Tibial artery (tissue), 4 donors: ENCODE measurements at regions not wholly inside any gene's neighbourhood (a gene's known extent, or its start where the extent isn't known, plus 50 kb on each side); places are given as distances from the start of the nearest gene placed in this dataset.

Experiments
- DNase-seq, 2 donors: peaks; one replicate each; pipeline ENCODE4 v3.0.0-alpha.2; 2019
- H3K27ac ChIP-seq, 2 donors: fragments of 200-600 bp; sonication (generic) in 1 of 2; 1 replicate in 1 of 2; 2 replicates in 1 of 2; pipeline ENCODE4 v1.5.1; 2018 to 2019; ENCODE audit warnings: mild to moderate bottlenecking in 1 of 2
- H3K27me3 ChIP-seq, 2 donors: fragments of 200-600 bp; sonication (generic) in 1 of 2; one replicate each; pipeline versions ENCODE4 v1.5.1 to v1.6.0; 2016 to 2019
- H3K36me3 ChIP-seq, 3 donors: fragments of 200-600 bp; sonication (generic) in 2 of 3; one replicate each; pipeline ENCODE4 v1.5.1; 2016 to 2019; ENCODE audit warnings: mild to moderate bottlenecking in 2 of 3
- H3K4me1 ChIP-seq, 4 donors: fragments of 200-600 bp; sonication (generic) in 2 of 4; 1 replicate in 3 of 4; 2 replicates in 1 of 4; pipeline ENCODE4 v1.5.1; 2016 to 2019
- H3K4me3 ChIP-seq, 2 donors: fragments of 200-600 bp; sonication (generic) in 1 of 2; 1 replicate in 1 of 2; 2 replicates in 1 of 2; pipeline ENCODE4 v1.5.1; 2018 to 2019; ENCODE audit warnings: mild to moderate bottlenecking in 2 of 2
- H3K9me3 ChIP-seq, 3 donors: fragments of 200-600 bp; sonication (generic) in 1 of 3; one replicate each; pipeline ENCODE4 v1.5.1; 2016 to 2019
- CTCF ChIP-seq, 2 experiments: fragments of 200-600 bp in 1 of 2; fragments of 450-650 bp in 1 of 2; IDR thresholded peaks; one replicate each; pipeline ENCODE4 v1.5.1; 2017 to 2019; ENCODE audit warnings: antibody characterized with exemption in 2 of 2, mild to moderate bottlenecking in 1 of 2, moderate library complexity in 1 of 2
- intact Hi-C: fragments of 100-400 bp; cut with DNase I; formaldehyde crosslinking; loops from one replicate; pipeline ENCODE4 v1.15.0; 2023; ENCODE audit warnings: low total_unique reads

DNA sequence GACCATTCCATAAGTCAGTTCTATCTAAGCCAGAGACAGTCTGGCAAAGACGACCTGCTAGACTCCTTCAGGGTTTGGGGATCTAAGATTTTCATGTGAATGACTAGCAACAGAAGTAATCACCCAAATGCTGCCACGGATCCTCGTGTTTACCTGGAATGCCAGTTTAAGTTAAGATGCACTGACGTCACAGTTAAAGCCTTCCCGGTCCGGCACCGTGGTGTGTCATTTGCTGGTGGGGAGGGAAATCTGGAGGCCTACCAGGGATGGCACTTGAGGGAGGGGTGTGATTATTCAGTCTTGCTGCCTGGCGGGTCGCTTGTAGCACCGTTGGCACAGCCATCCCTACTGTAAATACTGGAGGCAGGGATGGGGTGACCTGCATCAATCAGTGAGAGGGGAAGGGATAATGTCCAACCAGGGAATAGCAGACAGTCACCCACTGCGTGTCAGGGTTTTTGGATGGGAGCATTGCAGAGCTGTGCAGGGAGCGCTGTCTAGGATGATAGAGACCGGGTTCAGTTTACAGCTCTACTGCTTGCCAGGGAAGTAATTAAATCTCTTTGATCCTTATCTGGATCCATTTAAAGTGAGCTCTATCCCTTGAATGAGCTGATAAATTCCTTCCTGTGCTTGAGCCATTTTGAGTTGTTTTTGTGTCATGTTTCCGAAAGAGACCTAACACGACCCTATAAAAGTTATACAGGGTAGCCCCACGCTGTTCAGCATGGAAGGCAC lies 764.7 kb upstream of the EEF2KMT start:
- DNase-seq, result no peak
- TF ChIP-seq CTCF (IDR thresholded peaks at IDR 0.05), result no peak
- H3K27me3 ChIP-seq, result no peaks in the 10 kb centered on the region
- no peaks in the 10 kb centered on the region for H3K9me3 ChIP-seq
- no peaks in the 10 kb centered on the region for H3K36me3 ChIP-seq
- H3K4me3 ChIP-seq, result no peak overlapping the region
- H3K4me1 ChIP-seq, result no peaks in the 10 kb centered on the region
- H3K27ac ChIP-seq, result no peak overlapping the region
- intact Hi-C loops, result no loop called here

- intact Hi-C loops, result no loop called here
Observed at GRCh38 chr16:5861241-5861640, 763.6 kb upstream of the EEF2KMT start.

DNA sequence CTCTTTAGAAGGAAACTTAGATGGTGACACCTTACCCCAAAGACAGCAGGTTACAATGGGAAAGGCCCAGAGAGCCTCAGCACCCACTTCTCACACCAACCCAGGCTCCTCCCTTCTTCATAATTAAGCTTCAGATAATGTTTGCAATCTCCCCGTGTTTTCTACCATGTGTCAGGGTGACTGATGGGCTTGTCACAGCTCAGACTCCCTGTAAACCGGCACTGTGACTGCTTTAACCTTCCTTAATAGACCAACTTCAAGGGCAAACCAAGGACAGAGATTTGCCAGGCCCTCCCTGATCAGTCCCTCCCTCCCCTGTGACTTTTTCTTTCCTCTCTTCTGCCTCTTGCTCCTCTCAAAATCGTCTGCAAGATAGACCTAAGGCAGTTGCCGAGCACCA lies 760.6 kb upstream of the EEF2KMT start:
- no peaks in the 10 kb centered on the region for H3K9me3 ChIP-seq
- H3K27me3 ChIP-seq, result no peaks in the 10 kb centered on the region
- no peak for TF ChIP-seq CTCF (IDR thresholded peaks at IDR 0.05)
- no peak overlapping the region for H3K4me3 ChIP-seq
- no peak overlapping the region for H3K27ac ChIP-seq
- no peak for DNase-seq
- intact Hi-C loops, result no loop called here
- no peaks in the 10 kb centered on the region for H3K4me1 ChIP-seq
- no peaks in the 10 kb centered on the region for H3K36me3 ChIP-seq

More at GRCh38 chr16:5861241-5861640, 763.6 kb upstream of the EEF2KMT start:
- H3K4me1 ChIP-seq, result no peaks in the 10 kb centered on the region
- H3K36me3 ChIP-seq, result no peaks in the 10 kb centered on the region
- no peak overlapping the region for H3K27ac ChIP-seq
- DNase-seq, result no peak
- TF ChIP-seq CTCF (IDR thresholded peaks at IDR 0.05), result no peak
- H3K4me3 ChIP-seq, result no peak overlapping the region
- no peaks in the 10 kb centered on the region for H3K27me3 ChIP-seq
- H3K9me3 ChIP-seq, result no peaks in the 10 kb centered on the region

GRCh38 chr16:5854027-5854426 lies 756.4 kb upstream of the EEF2KMT start:
- H3K4me1 ChIP-seq, result no peaks in the 10 kb centered on the region
- H3K36me3 ChIP-seq, result no peaks in the 10 kb centered on the region
- no peak overlapping the region for H3K27ac ChIP-seq
- intact Hi-C loops, result no loop called here
- no peaks in the 10 kb centered on the region for H3K27me3 ChIP-seq
- no peak for DNase-seq
- no peaks in the 10 kb centered on the region for H3K9me3 ChIP-seq
- no peak overlapping the region for H3K4me3 ChIP-seq
- no peak for TF ChIP-seq CTCF (IDR thresholded peaks at IDR 0.05)

DNA sequence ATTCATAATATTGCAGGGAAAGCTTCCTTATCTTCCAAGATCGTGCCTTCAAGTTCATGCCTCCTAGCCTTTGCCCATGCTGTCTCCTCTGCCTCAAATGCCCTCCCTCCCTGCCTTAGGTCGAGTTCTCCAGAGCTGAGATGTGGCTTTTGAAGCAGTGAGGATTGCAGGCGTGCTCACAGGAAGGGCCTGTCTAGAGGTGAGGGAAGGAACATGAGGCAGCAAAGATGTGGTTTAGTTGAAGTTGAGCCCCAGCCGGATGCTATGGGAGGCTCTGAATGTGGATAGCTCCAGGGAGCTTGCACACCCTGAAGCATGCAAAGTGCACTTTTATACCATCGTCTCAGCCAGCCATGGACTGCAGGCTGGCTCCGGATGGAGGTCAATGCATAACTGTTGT lies 754.6 kb upstream of the EEF2KMT start:
- no peaks in the 10 kb centered on the region for H3K36me3 ChIP-seq
- no peak for TF ChIP-seq CTCF (IDR thresholded peaks at IDR 0.05)
- H3K4me3 ChIP-seq, result no peak overlapping the region
- DNase-seq, result no peak
- no peak overlapping the region for H3K27ac ChIP-seq
- H3K4me1 ChIP-seq, result no peaks in the 10 kb centered on the region
- H3K9me3 ChIP-seq, result no peaks in the 10 kb centered on the region
- intact Hi-C loops, result no loop called here
- H3K27me3 ChIP-seq, result no peaks in the 10 kb centered on the region
